ENCODE measurements at regions not wholly inside any gene's neighbourhood (a gene's known extent, or its start where the extent isn't known, plus 50 kb on each side); places are given as distances from the start of the nearest gene placed in this dataset.

GRCh38 chr6:137286916-137287315, 67.7 kb upstream of the IFNGR1 start:
- Histone ChIP-seq H3K27me3 (no peaks in the 10 kb centered on the region), H3K36me3 (ENCODE audit: low read depth, missing control alignments) (no peaks in the 10 kb centered on the region), H3K27ac (no peak overlapping the region), H3K9me3 (no peaks in the 10 kb centered on the region), H3K4me1 (no peaks in the 10 kb centered on the region), H3K4me3 (no peak overlapping the region)
- no peak for DNase-seq
- no peak for TF ChIP-seq POLR2A (IDR thresholded peaks at IDR 0.05)
- TF ChIP-seq, protein P1, sequence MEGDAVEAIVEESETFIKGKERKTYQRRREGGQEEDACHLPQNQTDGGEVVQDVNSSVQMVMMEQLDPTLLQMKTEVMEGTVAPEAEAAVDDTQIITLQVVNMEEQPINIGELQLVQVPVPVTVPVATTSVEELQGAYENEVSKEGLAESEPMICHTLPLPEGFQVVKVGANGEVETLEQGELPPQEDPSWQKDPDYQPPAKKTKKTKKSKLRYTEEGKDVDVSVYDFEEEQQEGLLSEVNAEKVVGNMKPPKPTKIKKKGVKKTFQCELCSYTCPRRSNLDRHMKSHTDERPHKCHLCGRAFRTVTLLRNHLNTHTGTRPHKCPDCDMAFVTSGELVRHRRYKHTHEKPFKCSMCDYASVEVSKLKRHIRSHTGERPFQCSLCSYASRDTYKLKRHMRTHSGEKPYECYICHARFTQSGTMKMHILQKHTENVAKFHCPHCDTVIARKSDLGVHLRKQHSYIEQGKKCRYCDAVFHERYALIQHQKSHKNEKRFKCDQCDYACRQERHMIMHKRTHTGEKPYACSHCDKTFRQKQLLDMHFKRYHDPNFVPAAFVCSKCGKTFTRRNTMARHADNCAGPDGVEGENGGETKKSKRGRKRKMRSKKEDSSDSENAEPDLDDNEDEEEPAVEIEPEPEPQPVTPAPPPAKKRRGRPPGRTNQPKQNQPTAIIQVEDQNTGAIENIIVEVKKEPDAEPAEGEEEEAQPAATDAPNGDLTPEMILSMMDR (IDR thresholded peaks at IDR 0.05): no peak
- intact Hi-C loops (cut with DNase I; ENCODE audit: low total_unique reads): no loop called here
- WGBS, 2 donors: 91 to 100% methylated on average over 1 of the region's 1 CpG

GRCh38 chr6:137286368-137286767, 67.2 kb upstream of the IFNGR1 start:
- intact Hi-C loops (cut with DNase I; ENCODE audit: low total_unique reads): no loop called here
- no peaks in the 10 kb centered on the region for H3K4me1 ChIP-seq
- TF ChIP-seq POLR2A (IDR thresholded peaks at IDR 0.05): no peak
- TF ChIP-seq, protein P1 (IDR thresholded peaks at IDR 0.05): no peak
- no peak overlapping the region for H3K27ac ChIP-seq
- no peak for DNase-seq
- H3K4me3 ChIP-seq: no peak overlapping the region
- H3K9me3 ChIP-seq: no peaks in the 10 kb centered on the region
- H3K27me3 ChIP-seq: no peaks in the 10 kb centered on the region
- H3K36me3 ChIP-seq (ENCODE audit: low read depth, missing control alignments): no peaks in the 10 kb centered on the region
- WGBS, 2 donors: 96 to 97% methylated on average over 1 of the region's 1 CpG

- H3K27ac ChIP-seq: no peak overlapping the region
- no peak overlapping the region for H3K4me3 ChIP-seq
- H3K36me3 ChIP-seq (ENCODE audit: low read depth, missing control alignments): no peaks in the 10 kb centered on the region
- no peaks in the 10 kb centered on the region for H3K9me3 ChIP-seq
- intact Hi-C loops (cut with DNase I; ENCODE audit: low total_unique reads): no loop called here
- no peaks in the 10 kb centered on the region for H3K4me1 ChIP-seq
- TF ChIP-seq, protein P1 (IDR thresholded peaks at IDR 0.05): no peak
- TF ChIP-seq POLR2A (IDR thresholded peaks at IDR 0.05): no peak
- no peaks in the 10 kb centered on the region for H3K27me3 ChIP-seq
- no peak for DNase-seq
These were observed 65.6 kb upstream of the IFNGR1 start for GRCh38 chr6:137284811-137285110.

- H3K27me3 ChIP-seq: no peaks in the 10 kb centered on the region
- intact Hi-C loops (cut with DNase I; ENCODE audit: low total_unique reads): no loop called here
- H3K9me3 ChIP-seq: no peaks in the 10 kb centered on the region
- 75 to 81% methylated on average over 9 of the region's 9 CpGs for WGBS, 2 donors
- no peak for DNase-seq
- no peak overlapping the region for H3K27ac ChIP-seq
- TF ChIP-seq, protein P1 (IDR thresholded peaks at IDR 0.05): no peak
- no peak for TF ChIP-seq POLR2A (IDR thresholded peaks at IDR 0.05)
- H3K4me1 ChIP-seq: no peaks in the 10 kb centered on the region
- no peak overlapping the region for H3K4me3 ChIP-seq
- H3K36me3 ChIP-seq (ENCODE audit: low read depth, missing control alignments): no peaks in the 10 kb centered on the region
These were observed 65.0 kb upstream of the IFNGR1 start for GRCh38 chr6:137283940-137284810.

DNA sequence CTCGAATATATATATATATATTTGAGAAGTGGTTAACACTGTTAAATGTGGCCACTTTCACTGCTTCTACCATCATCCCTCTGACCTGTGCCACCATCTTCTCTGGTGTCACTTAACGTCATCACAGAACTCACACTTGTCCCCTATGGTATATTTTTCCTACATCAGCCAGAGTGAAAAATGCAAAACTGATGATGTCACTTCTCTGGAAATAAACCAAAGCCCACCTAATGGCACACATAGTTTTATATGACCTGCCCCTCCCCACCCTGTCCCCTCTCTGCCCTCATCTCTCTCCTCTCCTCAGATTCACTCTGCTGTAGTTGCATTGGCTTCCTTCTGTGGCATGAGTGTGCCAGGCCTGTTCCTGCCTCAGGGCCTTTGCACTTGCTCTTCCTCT, 63.9 kb upstream of the IFNGR1 start:
- Histone ChIP-seq H3K4me3 (no peak overlapping the region), H3K4me1 (no peaks in the 10 kb centered on the region), H3K27me3 (no peaks in the 10 kb centered on the region), H3K36me3 (ENCODE audit: low read depth, missing control alignments) (no peaks in the 10 kb centered on the region), H3K27ac (no peak overlapping the region), H3K9me3 (no peaks in the 10 kb centered on the region)
- WGBS, 2 donors: 84% methylated on average over 2 of the region's 2 CpGs
- no peak for DNase-seq
- TF ChIP-seq, protein P1 (IDR thresholded peaks at IDR 0.05): no peak
- TF ChIP-seq POLR2A (IDR thresholded peaks at IDR 0.05): no peak
- intact Hi-C loops (cut with DNase I; ENCODE audit: low total_unique reads): no loop called here

Measured in testis (tissue), 2 donors.